ENCODE measurements at regions not wholly inside any gene's neighbourhood (a gene's known extent, or its start where the extent isn't known, plus 50 kb on each side); places are given as distances from the start of the nearest gene placed in this dataset.

DNA sequence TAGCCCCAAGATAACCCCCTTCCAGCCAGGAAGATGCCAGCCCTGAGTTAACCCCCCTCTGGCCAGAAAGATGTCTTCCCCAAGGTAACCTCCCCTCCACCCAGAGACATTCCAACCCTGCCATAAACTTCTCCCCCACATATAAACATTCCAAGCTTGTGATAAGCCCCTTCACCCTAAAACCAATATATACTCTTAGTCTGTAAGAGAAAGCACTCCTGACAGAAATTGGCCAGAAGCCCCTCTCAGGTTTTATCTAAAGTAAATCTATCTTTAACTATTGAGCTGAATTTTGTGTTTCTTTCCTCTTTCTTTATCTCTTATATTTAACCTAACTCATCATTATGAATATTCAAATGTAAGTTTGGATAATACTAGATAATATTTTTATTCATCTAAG, 1775.8 kb upstream of the MIR17HG start (continued):
- TF ChIP-seq, protein P1, sequence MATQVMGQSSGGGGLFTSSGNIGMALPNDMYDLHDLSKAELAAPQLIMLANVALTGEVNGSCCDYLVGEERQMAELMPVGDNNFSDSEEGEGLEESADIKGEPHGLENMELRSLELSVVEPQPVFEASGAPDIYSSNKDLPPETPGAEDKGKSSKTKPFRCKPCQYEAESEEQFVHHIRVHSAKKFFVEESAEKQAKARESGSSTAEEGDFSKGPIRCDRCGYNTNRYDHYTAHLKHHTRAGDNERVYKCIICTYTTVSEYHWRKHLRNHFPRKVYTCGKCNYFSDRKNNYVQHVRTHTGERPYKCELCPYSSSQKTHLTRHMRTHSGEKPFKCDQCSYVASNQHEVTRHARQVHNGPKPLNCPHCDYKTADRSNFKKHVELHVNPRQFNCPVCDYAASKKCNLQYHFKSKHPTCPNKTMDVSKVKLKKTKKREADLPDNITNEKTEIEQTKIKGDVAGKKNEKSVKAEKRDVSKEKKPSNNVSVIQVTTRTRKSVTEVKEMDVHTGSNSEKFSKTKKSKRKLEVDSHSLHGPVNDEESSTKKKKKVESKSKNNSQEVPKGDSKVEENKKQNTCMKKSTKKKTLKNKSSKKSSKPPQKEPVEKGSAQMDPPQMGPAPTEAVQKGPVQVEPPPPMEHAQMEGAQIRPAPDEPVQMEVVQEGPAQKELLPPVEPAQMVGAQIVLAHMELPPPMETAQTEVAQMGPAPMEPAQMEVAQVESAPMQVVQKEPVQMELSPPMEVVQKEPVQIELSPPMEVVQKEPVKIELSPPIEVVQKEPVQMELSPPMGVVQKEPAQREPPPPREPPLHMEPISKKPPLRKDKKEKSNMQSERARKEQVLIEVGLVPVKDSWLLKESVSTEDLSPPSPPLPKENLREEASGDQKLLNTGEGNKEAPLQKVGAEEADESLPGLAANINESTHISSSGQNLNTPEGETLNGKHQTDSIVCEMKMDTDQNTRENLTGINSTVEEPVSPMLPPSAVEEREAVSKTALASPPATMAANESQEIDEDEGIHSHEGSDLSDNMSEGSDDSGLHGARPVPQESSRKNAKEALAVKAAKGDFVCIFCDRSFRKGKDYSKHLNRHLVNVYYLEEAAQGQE (IDR thresholded peaks at IDR 0.05; ENCODE audit: unreplicated experiment) = no peak
- TF ChIP-seq, protein P2, sequence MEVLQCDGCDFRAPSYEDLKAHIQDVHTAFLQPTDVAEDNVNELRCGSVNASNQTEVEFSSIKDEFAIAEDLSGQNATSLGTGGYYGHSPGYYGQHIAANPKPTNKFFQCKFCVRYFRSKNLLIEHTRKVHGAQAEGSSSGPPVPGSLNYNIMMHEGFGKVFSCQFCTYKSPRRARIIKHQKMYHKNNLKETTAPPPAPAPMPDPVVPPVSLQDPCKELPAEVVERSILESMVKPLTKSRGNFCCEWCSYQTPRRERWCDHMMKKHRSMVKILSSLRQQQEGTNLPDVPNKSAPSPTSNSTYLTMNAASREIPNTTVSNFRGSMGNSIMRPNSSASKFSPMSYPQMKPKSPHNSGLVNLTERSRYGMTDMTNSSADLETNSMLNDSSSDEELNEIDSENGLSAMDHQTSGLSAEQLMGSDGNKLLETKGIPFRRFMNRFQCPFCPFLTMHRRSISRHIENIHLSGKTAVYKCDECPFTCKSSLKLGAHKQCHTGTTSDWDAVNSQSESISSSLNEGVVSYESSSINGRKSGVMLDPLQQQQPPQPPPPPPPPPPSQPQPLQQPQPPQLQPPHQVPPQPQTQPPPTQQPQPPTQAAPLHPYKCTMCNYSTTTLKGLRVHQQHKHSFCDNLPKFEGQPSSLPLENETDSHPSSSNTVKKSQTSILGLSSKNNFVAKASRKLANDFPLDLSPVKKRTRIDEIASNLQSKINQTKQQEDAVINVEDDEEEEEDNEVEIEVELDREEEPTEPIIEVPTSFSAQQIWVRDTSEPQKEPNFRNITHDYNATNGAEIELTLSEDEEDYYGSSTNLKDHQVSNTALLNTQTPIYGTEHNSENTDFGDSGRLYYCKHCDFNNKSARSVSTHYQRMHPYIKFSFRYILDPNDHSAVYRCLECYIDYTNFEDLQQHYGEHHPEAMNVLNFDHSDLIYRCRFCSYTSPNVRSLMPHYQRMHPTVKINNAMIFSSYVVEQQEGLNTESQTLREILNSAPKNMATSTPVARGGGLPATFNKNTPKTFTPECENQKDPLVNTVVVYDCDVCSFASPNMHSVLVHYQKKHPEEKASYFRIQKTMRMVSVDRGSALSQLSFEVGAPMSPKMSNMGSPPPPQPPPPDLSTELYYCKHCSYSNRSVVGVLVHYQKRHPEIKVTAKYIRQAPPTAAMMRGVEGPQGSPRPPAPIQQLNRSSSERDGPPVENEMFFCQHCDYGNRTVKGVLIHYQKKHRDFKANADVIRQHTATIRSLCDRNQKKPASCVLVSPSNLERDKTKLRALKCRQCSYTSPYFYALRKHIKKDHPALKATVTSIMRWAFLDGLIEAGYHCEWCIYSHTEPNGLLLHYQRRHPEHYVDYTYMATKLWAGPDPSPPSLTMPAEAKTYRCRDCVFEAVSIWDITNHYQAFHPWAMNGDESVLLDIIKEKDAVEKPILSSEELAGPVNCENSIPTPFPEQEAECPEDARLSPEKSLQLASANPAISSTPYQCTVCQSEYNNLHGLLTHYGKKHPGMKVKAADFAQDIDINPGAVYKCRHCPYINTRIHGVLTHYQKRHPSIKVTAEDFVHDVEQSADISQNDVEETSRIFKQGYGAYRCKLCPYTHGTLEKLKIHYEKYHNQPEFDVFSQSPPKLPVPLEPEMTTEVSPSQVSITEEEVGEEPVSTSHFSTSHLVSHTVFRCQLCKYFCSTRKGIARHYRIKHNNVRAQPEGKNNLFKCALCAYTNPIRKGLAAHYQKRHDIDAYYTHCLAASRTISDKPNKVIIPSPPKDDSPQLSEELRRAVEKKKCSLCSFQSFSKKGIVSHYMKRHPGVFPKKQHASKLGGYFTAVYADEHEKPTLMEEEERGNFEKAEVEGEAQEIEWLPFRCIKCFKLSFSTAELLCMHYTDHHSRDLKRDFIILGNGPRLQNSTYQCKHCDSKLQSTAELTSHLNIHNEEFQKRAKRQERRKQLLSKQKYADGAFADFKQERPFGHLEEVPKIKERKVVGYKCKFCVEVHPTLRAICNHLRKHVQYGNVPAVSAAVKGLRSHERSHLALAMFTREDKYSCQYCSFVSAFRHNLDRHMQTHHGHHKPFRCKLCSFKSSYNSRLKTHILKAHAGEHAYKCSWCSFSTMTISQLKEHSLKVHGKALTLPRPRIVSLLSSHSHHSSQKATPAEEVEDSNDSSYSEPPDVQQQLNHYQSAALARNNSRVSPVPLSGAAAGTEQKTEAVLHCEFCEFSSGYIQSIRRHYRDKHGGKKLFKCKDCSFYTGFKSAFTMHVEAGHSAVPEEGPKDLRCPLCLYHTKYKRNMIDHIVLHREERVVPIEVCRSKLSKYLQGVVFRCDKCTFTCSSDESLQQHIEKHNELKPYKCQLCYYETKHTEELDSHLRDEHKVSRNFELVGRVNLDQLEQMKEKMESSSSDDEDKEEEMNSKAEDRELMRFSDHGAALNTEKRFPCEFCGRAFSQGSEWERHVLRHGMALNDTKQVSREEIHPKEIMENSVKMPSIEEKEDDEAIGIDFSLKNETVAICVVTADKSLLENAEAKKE (CRISPR knock-in tag; IDR thresholded peaks at IDR 0.05) = no peak
- TF ChIP-seq STAT1 (IDR thresholded peaks at IDR 0.05; ENCODE audit: unreplicated experiment) (no peak), EZH2phosphoT487 (IDR thresholded peaks at IDR 0.05; ENCODE audit: unreplicated experiment) (no peak), POLR2AphosphoS5 (IDR thresholded peaks at IDR 0.05; ENCODE audit: low read depth) (no peak)

DNA sequence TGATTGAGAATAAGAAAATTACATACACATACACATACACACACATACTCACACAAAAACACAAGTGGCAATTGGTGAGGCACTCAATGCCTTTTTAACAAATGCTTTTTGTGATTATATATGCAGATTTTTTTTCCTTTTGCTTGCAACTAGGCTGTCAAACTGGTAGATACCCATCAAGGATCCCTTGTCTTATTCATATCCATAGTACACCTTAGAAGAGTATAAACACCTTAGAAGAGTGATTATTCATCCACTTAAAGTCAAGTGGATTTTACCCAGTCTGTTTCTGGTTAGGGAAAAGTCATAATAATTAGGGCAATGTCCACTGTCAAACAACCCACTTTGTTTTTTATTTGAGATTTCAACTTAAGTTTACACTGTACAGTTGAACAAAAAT, 1773.4 kb upstream of the MIR17HG start:
- Mint-ChIP-seq H3K4me1 (no peaks in the 10 kb centered on the region), H3K36me3 (ENCODE audit: low read depth) (peaks cover 32% of the 10 kb centered on the region), H3K4me3 (no peak overlapping the region), H3K27me3 (ENCODE audit: insufficient read depth, low read depth, poor library complexity) (no peaks in the 10 kb centered on the region), H3K27ac (no peak overlapping the region), H3K9me3 (peaks cover 37% of the 10 kb centered on the region)
- H3K4me2 ChIP-seq = no peak overlapping the region
- no peak for ATAC-seq
- H3K4me1 ChIP-seq (ENCODE audit: insufficient read depth) = no peaks in the 10 kb centered on the region
- no peaks in the 10 kb centered on the region for H4K20me1 ChIP-seq (replicated peaks; ENCODE audit: insufficient read depth)
- H3F3A ChIP-seq (replicated peaks; ENCODE audit: low read depth) = no peaks in the 10 kb centered on the region
- no peak for DNase-seq (ENCODE audit: low spot score)
- H3K9me2 ChIP-seq (ENCODE audit: insufficient read depth) = peaks cover 6% of the 10 kb centered on the region; the same call in 1 of the 2 replicates
- H3K36me3 ChIP-seq (ENCODE audit: insufficient read depth) = no peaks in the 10 kb centered on the region; the same call in 1 of the 2 replicates
- no peak overlapping the region for H2AFZ ChIP-seq
- no peaks in the 10 kb centered on the region for H3K27me3 ChIP-seq (ENCODE audit: insufficient read depth)
- no peak overlapping the region for H3K27ac ChIP-seq (ENCODE audit: low read depth)
- H3K4me3 ChIP-seq = no peak overlapping the region
- H3K79me2 ChIP-seq (replicated peaks; ENCODE audit: insufficient read depth) = no peaks in the 10 kb centered on the region
- TF ChIP-seq POLR2AphosphoS5 (IDR thresholded peaks at IDR 0.05; ENCODE audit: low read depth) (no peak), EZH2phosphoT487 (IDR thresholded peaks at IDR 0.05; ENCODE audit: unreplicated experiment) (no peak), CREB1 (CRISPR knock-in tag; IDR thresholded peaks at IDR 0.05; ENCODE audit: low read depth) (no peak), ZNF331 (CRISPR knock-in tag; IDR thresholded peaks at IDR 0.05; ENCODE audit: low read depth) (no peak), ZNF114 (CRISPR knock-in tag; IDR thresholded peaks at IDR 0.05) (no peak), NANOG (IDR thresholded peaks at IDR 0.05; ENCODE audit: borderline replicate concordance) (no peak)
- TF ChIP-seq, protein P3, sequence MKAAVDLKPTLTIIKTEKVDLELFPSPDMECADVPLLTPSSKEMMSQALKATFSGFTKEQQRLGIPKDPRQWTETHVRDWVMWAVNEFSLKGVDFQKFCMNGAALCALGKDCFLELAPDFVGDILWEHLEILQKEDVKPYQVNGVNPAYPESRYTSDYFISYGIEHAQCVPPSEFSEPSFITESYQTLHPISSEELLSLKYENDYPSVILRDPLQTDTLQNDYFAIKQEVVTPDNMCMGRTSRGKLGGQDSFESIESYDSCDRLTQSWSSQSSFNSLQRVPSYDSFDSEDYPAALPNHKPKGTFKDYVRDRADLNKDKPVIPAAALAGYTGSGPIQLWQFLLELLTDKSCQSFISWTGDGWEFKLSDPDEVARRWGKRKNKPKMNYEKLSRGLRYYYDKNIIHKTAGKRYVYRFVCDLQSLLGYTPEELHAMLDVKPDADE (IDR thresholded peaks at IDR 0.05) = no peak

All from GM23338 (cell line).